Stromal cell of bone marrow (primary cell): ENCODE measurements at regions not wholly inside any gene's neighbourhood (a gene's known extent, or its start where the extent isn't known, plus 50 kb on each side); places are given as distances from the start of the nearest gene placed in this dataset.
"Not testable (repeated sequence)": the region's sequence is repeated elsewhere in the genome, so short reads cannot be mapped to it uniquely, and the experiment has no call there.

Source experiments
- DNase-seq: peaks from one replicate; pipeline ENCODE4 v3.0.0-alpha.2; 2012; ENCODE audit warnings: low read depth

DNA sequence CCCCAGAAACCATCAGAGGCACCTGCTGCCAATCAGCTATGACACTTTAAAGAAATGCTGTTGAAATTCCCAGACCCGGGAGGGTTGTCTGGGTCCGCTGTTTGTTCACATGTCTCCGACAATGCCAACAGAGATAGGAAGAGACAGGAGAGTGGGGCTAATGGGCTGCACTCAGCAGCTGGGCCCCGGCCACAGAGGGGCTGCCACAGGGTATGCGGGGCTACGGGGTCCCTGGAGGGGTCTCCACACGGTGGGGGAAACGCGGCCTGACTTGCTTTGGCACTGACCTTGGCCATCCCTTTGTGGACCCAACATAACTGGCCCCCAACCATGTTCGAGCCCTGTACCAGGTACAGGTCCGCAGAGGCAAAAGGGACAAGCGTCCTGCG lies 121.0 kb upstream of the PPP1R26 start:
- no peak for DNase-seq

- DNase-seq, result no peak
Measured at GRCh38 chr9:135359764-135360163, 119.8 kb upstream of the PPP1R26 start.

DNA sequence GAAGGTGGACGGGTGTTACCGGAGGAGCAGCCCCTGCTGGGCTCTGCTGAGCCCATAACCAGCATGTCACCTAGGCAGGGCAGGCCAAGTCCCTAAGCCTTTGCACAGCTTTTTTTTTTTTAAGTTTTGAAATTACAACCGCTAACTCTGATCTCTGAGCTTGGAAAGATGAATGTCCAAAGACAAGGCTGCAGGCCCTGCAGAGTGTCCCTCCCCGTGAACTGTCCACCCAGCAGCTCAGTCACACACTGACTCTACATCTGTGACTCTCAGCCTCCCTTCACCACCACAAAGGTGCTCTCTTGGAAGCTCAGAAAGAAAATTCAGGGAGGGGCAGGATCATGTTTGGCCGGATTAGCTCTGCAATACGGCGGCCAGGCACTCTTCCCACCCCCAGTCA lies 119.0 kb upstream of the PPP1R26 start:
- no peak for DNase-seq

DNA sequence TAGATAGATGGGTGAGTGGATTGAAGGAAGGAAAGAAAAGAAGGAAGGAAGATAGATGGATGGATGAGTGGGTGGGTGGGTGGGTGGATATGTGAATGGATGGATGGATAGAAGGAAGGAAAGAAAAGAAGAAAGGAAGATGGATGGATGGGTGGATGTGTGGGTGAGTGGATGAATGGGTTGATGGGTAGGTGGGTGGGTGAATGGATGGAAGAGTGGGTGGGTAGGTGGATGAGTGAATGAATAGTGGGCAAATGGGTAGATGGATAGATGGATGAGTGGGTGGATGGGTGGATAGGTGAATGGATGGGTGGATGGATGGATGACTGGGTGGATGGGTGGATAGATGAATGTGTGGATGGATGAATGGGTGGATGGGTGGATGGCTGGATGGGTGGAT lies 117.9 kb upstream of the PPP1R26 start:
- DNase-seq, result not testable (repeated sequence)

- DNase-seq, result no peak
Measured at GRCh38 chr9:135363596-135363995, 116.0 kb upstream of the PPP1R26 start.

- DNase-seq, result no peak
Measured at GRCh38 chr9:135365013-135365768, 114.4 kb upstream of the PPP1R26 start.

DNA sequence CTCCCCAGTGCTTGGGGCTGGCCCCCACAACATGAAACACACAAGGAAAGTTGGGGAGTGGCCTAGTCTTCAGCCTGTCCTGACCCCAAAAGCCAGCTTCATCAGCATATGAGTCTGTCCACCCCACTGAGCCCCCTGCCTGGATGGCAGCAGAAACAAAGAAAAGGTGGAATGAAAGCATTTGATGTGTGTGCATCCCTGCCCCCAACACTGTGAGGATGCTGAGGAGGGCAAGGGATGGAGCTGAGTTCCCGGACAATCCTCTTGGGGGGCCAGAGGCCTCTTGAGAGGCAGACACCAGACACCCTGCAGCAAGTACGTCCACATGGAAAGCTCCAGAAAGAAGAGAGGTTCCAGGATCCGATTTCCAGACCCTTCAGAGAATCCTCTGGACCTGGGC lies 113.5 kb upstream of the PPP1R26 start:
- DNase-seq, result no peak

GRCh38 chr9:135369412-135369990 lies 110.1 kb upstream of the PPP1R26 start:
- DNase-seq, result no peak

DNA sequence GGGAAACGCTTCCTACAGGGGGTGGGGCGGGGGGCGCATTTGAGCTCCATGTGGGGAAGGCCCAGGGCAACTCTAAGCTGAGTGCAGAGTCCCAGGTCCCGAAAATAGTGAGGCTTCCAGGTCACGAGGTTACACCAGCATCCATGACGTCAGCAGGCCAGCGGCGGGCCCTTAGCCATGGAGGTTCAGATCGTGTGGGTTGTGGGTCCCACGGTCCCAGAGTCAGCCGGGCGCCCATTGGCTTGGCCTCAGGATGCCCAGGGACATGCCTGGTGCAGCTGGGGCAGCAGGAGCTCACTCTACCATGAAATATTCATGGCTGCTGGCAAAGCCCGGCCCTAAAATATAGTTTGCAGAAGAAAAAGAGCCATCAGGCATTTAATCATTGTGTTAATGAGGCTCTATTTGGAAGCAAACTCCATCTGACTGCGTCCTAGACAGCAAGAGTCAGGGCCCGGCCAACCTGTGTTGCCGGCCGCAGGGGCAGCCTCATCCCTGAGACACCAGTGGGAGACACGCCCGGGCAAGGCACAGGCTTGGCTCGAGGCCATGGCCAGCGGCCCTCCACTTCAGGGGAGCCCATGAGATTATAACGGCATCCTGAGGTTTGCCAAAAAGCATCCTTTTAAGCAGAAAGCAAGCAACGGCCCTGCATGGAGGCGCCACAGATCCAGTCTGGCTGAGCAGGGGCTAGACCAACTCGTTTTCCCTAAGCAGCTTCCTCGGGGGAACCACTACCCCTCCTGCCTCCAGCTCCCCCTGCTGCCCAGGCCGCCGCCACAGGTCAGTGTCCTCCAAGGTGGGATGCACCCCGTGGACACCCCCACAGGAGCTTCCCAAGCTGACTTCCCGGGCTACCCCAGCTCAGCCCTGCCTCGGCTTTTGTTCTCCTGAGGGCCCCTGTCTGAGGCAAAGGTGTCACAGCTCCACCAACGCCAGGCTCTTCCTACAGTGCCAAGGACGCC lies 108.9 kb upstream of the PPP1R26 start:
- no peak for DNase-seq

DNA sequence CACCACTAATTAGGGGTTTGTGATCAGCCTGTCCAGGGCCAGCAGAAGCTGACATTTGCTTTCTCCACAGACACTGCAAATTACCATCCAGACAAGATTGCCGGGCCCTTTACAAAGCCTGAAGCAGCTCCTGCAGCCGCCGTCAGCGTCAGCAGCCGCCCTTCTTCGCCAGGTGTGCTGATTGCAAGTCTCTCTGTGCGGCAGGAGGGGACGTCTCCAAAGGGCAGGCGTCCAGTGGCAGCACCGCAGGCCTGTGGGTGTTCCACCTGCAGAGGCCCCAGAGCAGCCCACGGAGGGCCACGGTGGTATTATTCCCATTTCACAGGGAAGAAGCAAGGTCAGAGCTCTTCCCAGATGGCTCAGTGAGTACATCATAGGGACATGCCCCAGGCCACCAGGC lies 108.0 kb upstream of the PPP1R26 start:
- DNase-seq, result no peak

DNA sequence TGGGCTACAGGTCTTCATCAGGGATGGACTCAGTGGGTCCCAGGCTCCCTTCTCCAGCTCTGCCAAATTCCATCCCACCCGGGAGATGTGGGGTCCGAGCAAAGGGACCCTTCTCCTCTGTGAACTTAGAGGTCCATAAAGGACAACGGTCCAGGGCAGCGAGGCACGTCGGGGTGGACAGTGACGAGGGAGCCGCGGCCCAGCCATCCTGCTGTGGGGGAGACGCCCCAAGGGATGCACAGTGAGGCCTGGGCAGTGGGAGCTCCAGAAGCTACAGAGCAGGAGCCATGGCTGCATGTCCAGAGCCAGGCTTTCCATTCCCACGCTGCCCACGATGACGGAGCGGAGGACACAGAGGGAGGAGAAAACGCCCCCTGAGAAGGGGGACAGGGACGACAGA lies 107.5 kb upstream of the PPP1R26 start:
- no peak for DNase-seq

GRCh38 chr9:135372501-135373008 lies 107.0 kb upstream of the PPP1R26 start:
- no peak for DNase-seq

DNA sequence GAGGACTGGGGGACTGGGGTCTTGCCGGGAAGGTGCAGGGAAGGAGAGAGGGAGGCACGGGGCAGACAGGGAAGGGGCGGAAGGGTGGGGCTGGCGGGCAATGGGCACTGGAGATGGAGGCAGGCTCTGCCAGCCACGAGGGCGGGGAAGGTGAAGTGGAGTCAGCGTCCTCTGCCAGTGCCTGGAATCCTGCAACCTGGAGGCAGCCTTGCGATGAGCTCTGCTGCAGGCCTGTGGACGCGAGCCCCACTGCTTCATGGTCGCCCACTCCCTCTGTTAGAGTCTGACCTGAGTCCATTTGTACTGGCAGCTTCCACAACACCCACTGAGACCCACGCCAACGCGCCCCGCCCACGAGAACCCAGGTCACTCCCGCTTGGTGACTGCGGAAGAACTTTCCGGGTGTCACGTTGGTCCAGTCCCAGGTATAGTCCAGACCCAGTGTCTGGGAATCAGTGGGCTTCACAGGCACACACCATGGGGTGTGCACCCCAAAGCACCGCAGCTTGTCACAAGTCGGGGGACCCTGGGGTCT lies 106.4 kb upstream of the PPP1R26 start:
- no peak for DNase-seq

GRCh38 chr9:135373820-135374219 lies 105.8 kb upstream of the PPP1R26 start:
- no peak for DNase-seq

DNA sequence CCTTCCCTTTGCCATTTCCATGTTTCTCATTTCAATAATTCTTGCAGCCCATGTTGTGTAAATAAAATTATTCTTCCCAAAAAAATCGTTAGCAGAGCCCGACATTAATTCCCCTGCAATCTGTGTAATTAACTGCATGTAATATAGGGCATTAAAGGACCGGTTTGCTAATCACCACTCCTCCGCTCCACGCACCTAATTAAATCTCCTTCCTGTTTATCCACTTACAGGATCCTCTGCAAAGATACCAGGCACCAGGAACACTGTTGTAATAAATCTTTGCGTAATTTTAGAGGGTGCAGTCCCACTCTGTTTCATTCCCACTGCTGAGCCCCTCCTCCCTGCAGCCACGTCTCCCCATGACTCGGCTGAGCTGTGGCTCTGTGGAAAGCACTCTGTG lies 105.0 kb upstream of the PPP1R26 start:
- DNase-seq, result no peak

GRCh38 chr9:135375001-135375400 lies 104.6 kb upstream of the PPP1R26 start:
- no peak for DNase-seq

- no peak for DNase-seq
Measured at GRCh38 chr9:135376511-135377265, 102.9 kb upstream of the PPP1R26 start.

DNA sequence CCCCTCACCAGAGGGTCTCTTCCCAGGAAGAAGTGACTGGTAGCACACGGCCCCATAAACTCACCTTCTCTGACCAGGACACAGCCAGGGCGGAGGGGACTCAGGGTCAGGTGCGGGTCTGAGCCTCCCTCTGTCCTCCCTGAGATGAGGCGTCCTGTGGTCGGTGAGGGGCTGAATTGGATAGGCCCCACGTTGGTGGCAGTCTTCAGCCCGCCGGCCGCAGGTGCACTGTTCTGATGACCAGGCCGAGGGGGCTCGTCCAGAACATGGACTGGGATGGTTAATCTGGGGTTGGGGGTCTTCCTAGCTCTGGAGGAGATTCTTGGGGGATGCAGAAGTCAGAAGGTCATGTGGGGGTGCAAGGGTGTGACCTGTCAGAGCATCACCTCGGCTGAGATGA lies 102.2 kb upstream of the PPP1R26 start:
- DNase-seq, result no peak

DNA sequence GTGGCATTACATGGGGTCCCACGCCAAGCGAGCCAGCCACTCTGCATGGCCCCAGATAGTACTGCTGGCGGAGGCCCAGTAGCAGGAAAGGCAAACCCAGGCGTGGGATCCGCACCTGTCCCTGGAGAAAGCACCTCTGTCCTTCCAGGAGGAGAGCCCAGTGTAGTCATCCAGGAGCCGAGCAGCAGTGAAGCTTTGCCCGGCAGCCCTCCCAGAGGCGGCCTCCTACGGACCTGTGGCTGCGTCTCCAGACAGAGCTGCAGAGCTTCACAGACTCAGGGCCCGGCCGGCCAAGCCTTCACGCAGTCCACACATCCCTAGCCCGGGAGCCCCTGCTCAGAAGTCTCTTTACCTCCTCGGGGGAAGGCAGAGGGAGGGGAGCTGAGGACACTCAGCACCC lies 100.8 kb upstream of the PPP1R26 start:
- DNase-seq, result no peak

- no peak for DNase-seq
Measured at GRCh38 chr9:135379540-135380267, 99.9 kb upstream of the PPP1R26 start.
